A673 (cell line): ENCODE measurements at regions not wholly inside any gene's neighbourhood (a gene's known extent, or its start where the extent isn't known, plus 50 kb on each side); places are given as distances from the start of the nearest gene placed in this dataset.

ENCODE experiments used
- BruUV-seq: library from RNA; stranded (reverse); fragments of 400-500 nt; replicated peaks from 2 replicates; lab custom pipeline; 2021; lab: Mats Ljungman, UMichigan
- CTCF ChIA-PET: fragments of 300-600 bp; sonication (Branson Sonifier 250); formaldehyde crosslinking; loops from one replicate; lab custom pipeline; 2022; ENCODE audit warnings: antibody characterized with exemption; lab: Charles Lee
- POLR2A ChIA-PET: fragments of 300-600 bp; sonication (Branson Sonifier 250); formaldehyde crosslinking; loops from one replicate; lab custom pipeline; 2022; ENCODE audit warnings: antibody characterized with exemption; ENCODE audit not compliant: low non-redundant PET; lab: Charles Lee
- DNase-seq: peaks from one replicate; pipeline ENCODE4 v3.0.0-alpha.2; 2015; ENCODE audit warnings: low spot score
- H3K27ac ChIP-seq: fragments of 200-600 bp; sonication (generic); 2 replicates; pipeline ENCODE4 v1.5.1; 2016; ENCODE audit warnings: mixed run types, low read depth, mild to moderate bottlenecking, mixed read lengths, antibody characterized with exemption, low read length; ENCODE audit not compliant: poor library complexity, severe bottlenecking
- H3K27me3 ChIP-seq: fragments of 200-600 bp; sonication (generic); replicated peaks from 2 replicates; pipeline ENCODE4 v1.6.1; 2017; ENCODE audit warnings: mixed run types, low read depth, mild to moderate bottlenecking, mixed read lengths, antibody characterized with exemption, low read length; ENCODE audit not compliant: insufficient read depth, poor library complexity
- H3K36me3 ChIP-seq: fragments of 200-600 bp; sonication (generic); 2 replicates; pipeline ENCODE4 v1.6.1; 2016; ENCODE audit warnings: mixed run types, mild to moderate bottlenecking, mixed read lengths, antibody characterized with exemption, low read length; ENCODE audit not compliant: insufficient read depth, poor library complexity, severe bottlenecking
- H3K4me1 ChIP-seq: fragments of 200-600 bp; sonication (generic); 2 replicates; pipeline ENCODE4 v1.6.1; 2017; ENCODE audit warnings: mixed run types, mild to moderate bottlenecking, mixed read lengths, antibody characterized with exemption, low read length; ENCODE audit not compliant: insufficient read depth, poor library complexity, severe bottlenecking
- H3K4me3 ChIP-seq: fragments of 200-600 bp; sonication (generic); 2 replicates; pipeline ENCODE4 v1.5.1; 2016; ENCODE audit warnings: low read depth, mixed run types, mild to moderate bottlenecking, mixed read lengths, low read length; ENCODE audit not compliant: poor library complexity, severe bottlenecking
- H3K9me3 ChIP-seq: fragments of 200-600 bp; sonication (generic); 2 replicates; pipeline ENCODE4 v1.6.1; 2016; ENCODE audit warnings: mixed run types, low read depth, mild to moderate bottlenecking, mixed read lengths, antibody characterized with exemption, low read length; ENCODE audit not compliant: poor library complexity, severe bottlenecking
- CTCF ChIP-seq: fragments of 300-800, 200-600 bp; sonication (generic); conservative IDR thresholded peaks from 2 replicates; pipeline ENCODE4 v1.5.1; 2017; ENCODE audit warnings: low read depth, mild to moderate bottlenecking, antibody characterized with exemption, low read length, moderate library complexity, mixed read lengths
- EZH2 ChIP-seq: fragments of 200-600 bp; sonication (generic); IDR thresholded peaks from 2 replicates; pipeline ENCODE4 v1.6.1; 2017; ENCODE audit warnings: borderline replicate concordance, low read depth, mild to moderate bottlenecking, mixed read lengths, antibody characterized with exemption, low read length; ENCODE audit not compliant: poor library complexity, severe bottlenecking
- intact Hi-C: fragments of 100-400 bp; cut with micrococcal nuclease; formaldehyde crosslinking; loops from one replicate; pipeline ENCODE4 v1.10.0; 2022; ENCODE audit not compliant: unreplicated experiment

- H3K9me3 ChIP-seq = no peaks in the 10 kb centered on the region
- H3K36me3 ChIP-seq = no peaks in the 10 kb centered on the region
- no peaks in the 10 kb centered on the region for H3K27me3 ChIP-seq
- no peak for DNase-seq
- no peaks in the 10 kb centered on the region for H3K4me1 ChIP-seq
- ChIA-PET CTCF (no interaction called here), POLR2A (no interaction called here)
- no peak overlapping the region for H3K27ac ChIP-seq
- TF ChIP-seq CTCF (no peak), EZH2 (no peak)
- no TSS peak for BruUV-seq
- H3K4me3 ChIP-seq = no peak overlapping the region
- intact Hi-C loops = loop anchor here (5.0 kb wide), 1 partner anchor 172 kb away; no protein-coding TSS in a partner anchor
Observed at GRCh38 chr5:128669803-128670202, 131.8 kb upstream of the FBN2 start.

GRCh38 chr5:128671943-128672342, 133.9 kb upstream of the FBN2 start:
- H3K36me3 ChIP-seq = no peaks in the 10 kb centered on the region
- POLR2A ChIA-PET = interaction anchor here (0.7 kb wide), 1 partner anchor 915 kb away, joined by 3 read pairs; no protein-coding TSS in a partner anchor
- no TSS peak for BruUV-seq
- no peak for DNase-seq
- TF ChIP-seq CTCF (no peak), EZH2 (no peak)
- H3K27me3 ChIP-seq = no peaks in the 10 kb centered on the region
- H3K9me3 ChIP-seq = no peaks in the 10 kb centered on the region
- H3K4me3 ChIP-seq = no peak overlapping the region
- H3K4me1 ChIP-seq = no peaks in the 10 kb centered on the region
- CTCF ChIA-PET = no interaction called here
- intact Hi-C loops = no loop called here
- H3K27ac ChIP-seq = no peak overlapping the region

GRCh38 chr5:128673000-128673399, 135.0 kb upstream of the FBN2 start:
- CTCF ChIA-PET = no interaction called here
- POLR2A ChIA-PET = no interaction called here
- H3K4me1 ChIP-seq = no peaks in the 10 kb centered on the region
- no TSS peak for BruUV-seq
- intact Hi-C loops = no loop called here
- no peaks in the 10 kb centered on the region for H3K27me3 ChIP-seq
- H3K9me3 ChIP-seq = no peaks in the 10 kb centered on the region
- no peak for DNase-seq
- TF ChIP-seq EZH2 = no peak
- no peak for TF ChIP-seq CTCF
- H3K27ac ChIP-seq = no peak overlapping the region
- H3K4me3 ChIP-seq = no peak overlapping the region
- no peaks in the 10 kb centered on the region for H3K36me3 ChIP-seq
